GM12873 (cell line): ENCODE measurements at regions not wholly inside any gene's neighbourhood (a gene's known extent, or its start where the extent isn't known, plus 50 kb on each side); places are given as distances from the start of the nearest gene placed in this dataset.

ENCODE experiments used
- CTCF ChIP-seq: IDR thresholded peaks from 2 replicates; pipeline ENCODE4 v1.5.1; 2012; ENCODE audit warnings: low read depth, mild to moderate bottlenecking, moderate library complexity, low read length, control low read depth; ENCODE audit not compliant: insufficient read depth; ENCODE audit errors: missing control alignments

- no peak for TF ChIP-seq CTCF
These were observed 335.2 kb upstream of the C2CD4B start for GRCh38 chr15:62500325-62500724.

- TF ChIP-seq CTCF = no peak
These were observed 337.4 kb upstream of the C2CD4B start for GRCh38 chr15:62502451-62502850.

GRCh38 chr15:62503451-62503850 is 338.4 kb upstream of the C2CD4B start:
- TF ChIP-seq CTCF = no peak

- TF ChIP-seq CTCF = no peak
These were observed 340.7 kb upstream of the C2CD4B start for GRCh38 chr15:62505762-62506161.

GRCh38 chr15:62506217-62506805 is 341.2 kb upstream of the C2CD4B start:
- no peak for TF ChIP-seq CTCF

GRCh38 chr15:62509395-62509958 is 344.4 kb upstream of the C2CD4B start:
- no peak for TF ChIP-seq CTCF

GRCh38 chr15:62510791-62511190 is 345.7 kb upstream of the C2CD4B start:
- no peak for TF ChIP-seq CTCF
